Loucy (cell line): ENCODE measurements at regions not wholly inside any gene's neighbourhood (a gene's known extent, or its start where the extent isn't known, plus 50 kb on each side); places are given as distances from the start of the nearest gene placed in this dataset.

Experiments
- H2AFZ ChIP-seq: fragments of 200-600 bp; sonication (generic); 2 replicates; pipeline ENCODE4 v1.6.0; 2016; ENCODE audit warnings: antibody characterized with exemption, mild to moderate bottlenecking, low read length, moderate library complexity
- H3F3A ChIP-seq: fragments of 200-600 bp; 2 replicates; pipeline ENCODE4 v1.6.0; 2016; ENCODE audit warnings: antibody characterized with exemption, low read depth, mild to moderate bottlenecking
- H3K27me3 ChIP-seq: fragments of 200-600 bp; sonication (generic); 2 replicates; pipeline ENCODE4 v1.6.1; 2014; ENCODE audit warnings: low read length, mild to moderate bottlenecking; ENCODE audit not compliant: insufficient read depth, poor library complexity, severe bottlenecking
- H3K36me3 ChIP-seq: fragments of 200-600 bp; sonication (generic); 2 replicates; pipeline ENCODE4 v1.6.1; 2016; ENCODE audit warnings: low read length; ENCODE audit not compliant: insufficient read depth
- H3K4me1 ChIP-seq: fragments of 200-600 bp; sonication (generic); 2 replicates; pipeline ENCODE4 v1.5.1; 2014; ENCODE audit warnings: low read length, mild to moderate bottlenecking; ENCODE audit not compliant: insufficient read depth, poor library complexity, severe bottlenecking
- H3K4me2 ChIP-seq: fragments of 200-600 bp; sonication (generic); 2 replicates; pipeline ENCODE4 v1.6.0; 2014; ENCODE audit warnings: antibody characterized with exemption, low read length, low read depth, mild to moderate bottlenecking; ENCODE audit not compliant: poor library complexity, severe bottlenecking
- H3K4me3 ChIP-seq: fragments of 200-600 bp; sonication (generic); 2 replicates; pipeline ENCODE4 v1.5.1; 2014; ENCODE audit warnings: low read length, mild to moderate bottlenecking, mixed read lengths; ENCODE audit not compliant: poor library complexity, severe bottlenecking
- H3K79me2 ChIP-seq: fragments of 200-600 bp; sonication (generic); 2 replicates; pipeline ENCODE4 v1.6.1; 2014; ENCODE audit warnings: low read length; ENCODE audit not compliant: insufficient read depth
- H3K9ac ChIP-seq: fragments of 200-600 bp; sonication (generic); 2 replicates; pipeline ENCODE4 v1.6.0; 2014; ENCODE audit warnings: mild to moderate bottlenecking, low read depth, low read length, moderate library complexity; ENCODE audit not compliant: poor library complexity, severe bottlenecking
- H3K9me2 ChIP-seq: fragments of 200-600 bp; sonication (generic); replicated peaks from 2 replicates; pipeline ENCODE4 v1.6.1; 2016; ENCODE audit warnings: low read depth, low read length, mixed read lengths
- H3K9me3 ChIP-seq: fragments of 200-600 bp; sonication (generic); 2 replicates; pipeline ENCODE4 v1.6.1; 2014; ENCODE audit warnings: mild to moderate bottlenecking, antibody characterized with exemption, low read length, low read depth; ENCODE audit not compliant: insufficient read depth
- H4K20me1 ChIP-seq: fragments of 200-600 bp; sonication (generic); 2 replicates; pipeline ENCODE4 v1.6.0; 2014; ENCODE audit warnings: antibody characterized with exemption, low read length, mild to moderate bottlenecking; ENCODE audit not compliant: insufficient read depth, poor library complexity, severe bottlenecking
- CTCF ChIP-seq: fragments of 200-600 bp; sonication (generic); conservative IDR thresholded peaks from 2 replicates; pipeline ENCODE4 v1.5.1; 2014; ENCODE audit warnings: mild to moderate bottlenecking, antibody characterized with exemption, low read length
- EZH2phosphoT487 ChIP-seq: fragments of 200-600 bp; IDR thresholded peaks from 2 replicates; pipeline ENCODE4 v1.6.1; 2018; ENCODE audit warnings: antibody characterized with exemption, mild to moderate bottlenecking, moderate library complexity, borderline replicate concordance

GRCh38 chr5:13477118-13477737 is 467.3 kb downstream of the DNAH5 start:
- no peak overlapping the region for H3K4me2 ChIP-seq
- H3K36me3 ChIP-seq: no peaks in the 10 kb centered on the region
- H3K27me3 ChIP-seq: no peaks in the 10 kb centered on the region
- no peaks in the 10 kb centered on the region for H4K20me1 ChIP-seq
- no peaks in the 10 kb centered on the region for H3K4me1 ChIP-seq
- no peak overlapping the region for H3K4me3 ChIP-seq
- no peaks in the 10 kb centered on the region for H3K9me2 ChIP-seq
- H3F3A ChIP-seq: no peaks in the 10 kb centered on the region
- no peaks in the 10 kb centered on the region for H3K9me3 ChIP-seq
- H3K79me2 ChIP-seq: no peaks in the 10 kb centered on the region
- no peak overlapping the region for H2AFZ ChIP-seq
- TF ChIP-seq CTCF (no peak), EZH2phosphoT487 (no peak)
- no peak overlapping the region for H3K9ac ChIP-seq

- H4K20me1 ChIP-seq: no peaks in the 10 kb centered on the region
- no peak overlapping the region for H3K4me3 ChIP-seq
- H3K9ac ChIP-seq: no peak overlapping the region
- no peaks in the 10 kb centered on the region for H3F3A ChIP-seq
- H3K79me2 ChIP-seq: no peaks in the 10 kb centered on the region
- no peaks in the 10 kb centered on the region for H3K36me3 ChIP-seq
- no peaks in the 10 kb centered on the region for H3K9me2 ChIP-seq
- no peaks in the 10 kb centered on the region for H3K4me1 ChIP-seq
- no peaks in the 10 kb centered on the region for H3K27me3 ChIP-seq
- no peaks in the 10 kb centered on the region for H3K9me3 ChIP-seq
- H2AFZ ChIP-seq: no peak overlapping the region
- TF ChIP-seq CTCF (no peak), EZH2phosphoT487 (no peak)
- no peak overlapping the region for H3K4me2 ChIP-seq
These were observed 471.6 kb downstream of the DNAH5 start for GRCh38 chr5:13472842-13473241.

GRCh38 chr5:13470975-13471374 is 473.5 kb downstream of the DNAH5 start:
- TF ChIP-seq CTCF (no peak), EZH2phosphoT487 (no peak)
- H3K9ac ChIP-seq: no peak overlapping the region

More at GRCh38 chr5:13470975-13471374, 473.5 kb downstream of the DNAH5 start:
- Histone ChIP-seq H4K20me1 (no peaks in the 10 kb centered on the region), H2AFZ (no peak overlapping the region), H3K4me3 (no peak overlapping the region), H3K9me3 (no peaks in the 10 kb centered on the region), H3K4me2 (no peak overlapping the region), H3F3A (no peaks in the 10 kb centered on the region), H3K9me2 (no peaks in the 10 kb centered on the region), H3K27me3 (no peaks in the 10 kb centered on the region), H3K36me3 (no peaks in the 10 kb centered on the region), H3K4me1 (no peaks in the 10 kb centered on the region), H3K79me2 (no peaks in the 10 kb centered on the region)
